KMS-11 (cell line): ENCODE measurements at regions not wholly inside any gene's neighbourhood (a gene's known extent, or its start where the extent isn't known, plus 50 kb on each side); places are given as distances from the start of the nearest gene placed in this dataset.

Experiments used
- H2AFZ ChIP-seq: fragments of 200-600 bp; sonication (generic); 2 replicates; pipeline ENCODE4 v1.6.1; 2016; ENCODE audit warnings: antibody characterized with exemption, mixed run types, low read depth
- H3K27ac ChIP-seq: fragments of 200-600 bp; sonication (generic); 2 replicates; pipeline ENCODE4 v1.6.1; 2016; ENCODE audit warnings: mild to moderate bottlenecking, mixed run types
- H3K27me3 ChIP-seq: fragments of 200-600 bp; sonication (generic); 2 replicates; pipeline ENCODE4 v1.6.1; 2017; ENCODE audit warnings: mild to moderate bottlenecking, low read depth, mixed run types, moderate library complexity; ENCODE audit not compliant: insufficient read depth
- H3K36me3 ChIP-seq: fragments of 200-600 bp; sonication (generic); 2 replicates; pipeline ENCODE4 v1.6.1; 2017; ENCODE audit warnings: mild to moderate bottlenecking, mixed run types; ENCODE audit not compliant: insufficient read depth
- H3K4me1 ChIP-seq: fragments of 200-600 bp; sonication (generic); 2 replicates; pipeline ENCODE4 v1.6.1; 2016; ENCODE audit warnings: mild to moderate bottlenecking, low read depth, mixed run types; ENCODE audit not compliant: poor library complexity, severe bottlenecking
- H3K4me2 ChIP-seq: fragments of 200-600 bp; sonication (generic); 2 replicates; pipeline ENCODE4 v1.7.0; 2016; ENCODE audit warnings: mild to moderate bottlenecking, mixed run types
- H3K4me3 ChIP-seq: fragments of 200-600 bp; sonication (generic); IDR thresholded peaks from 2 replicates; pipeline ENCODE4 v1.6.1; 2017; ENCODE audit warnings: low read depth, low read length, mixed read lengths; ENCODE audit not compliant: insufficient read depth
- H3K79me2 ChIP-seq: fragments of 200-600 bp; sonication (generic); 2 replicates; pipeline ENCODE4 v1.6.1; 2016; ENCODE audit warnings: low read depth, mixed run types; ENCODE audit not compliant: insufficient read depth
- H3K9ac ChIP-seq: fragments of 200-600 bp; sonication (generic); 2 replicates; pipeline ENCODE4 v1.6.1; 2016; ENCODE audit warnings: mild to moderate bottlenecking, mixed run types
- H4K20me1 ChIP-seq: fragments of 200-600 bp; sonication (generic); 2 replicates; pipeline ENCODE4 v1.6.1; 2016; ENCODE audit warnings: mild to moderate bottlenecking, mixed run types; ENCODE audit not compliant: insufficient read depth
- TF ChIP-seq, protein P1 (sequence below): fragments of 200-600 bp; sonication (generic); conservative IDR thresholded peaks from 2 replicates; pipeline ENCODE4 v1.6.1; 2017; ENCODE audit warnings: low read depth, mild to moderate bottlenecking, antibody characterized with exemption, low read length, moderate library complexity, mixed read lengths

DNA sequence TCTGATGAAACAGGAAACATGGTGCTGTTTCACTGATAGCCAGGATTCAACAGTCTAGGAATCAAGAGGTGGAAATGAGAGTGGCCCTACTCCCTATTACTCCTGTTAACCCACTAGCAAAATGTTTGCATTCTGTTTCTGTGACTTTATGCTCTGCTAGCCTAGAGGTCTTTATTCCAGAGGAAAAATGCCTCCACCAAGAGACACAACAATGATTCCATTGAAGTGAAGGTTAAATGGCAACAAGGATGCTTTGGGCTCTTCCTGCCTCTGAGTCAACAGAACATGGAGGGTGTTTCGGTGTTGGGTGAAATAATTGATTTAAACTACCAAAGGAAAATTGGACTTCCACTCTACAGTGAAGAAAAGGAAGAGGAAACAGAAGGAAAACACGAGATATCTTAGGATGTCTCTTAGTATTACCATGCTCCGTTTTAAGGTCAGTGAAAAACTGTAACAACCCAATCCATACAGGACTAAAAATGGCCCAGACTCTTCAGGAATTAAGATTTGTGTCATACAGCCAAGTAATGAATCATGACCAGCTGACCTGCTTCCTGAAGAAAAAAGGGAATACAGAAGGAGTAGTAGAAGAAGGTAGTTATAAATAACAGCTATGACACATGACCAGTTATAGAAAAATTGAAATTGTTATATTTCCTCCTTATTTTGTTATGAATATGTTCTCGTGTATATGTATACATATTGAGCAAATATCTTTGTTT, 1237.8 kb downstream of the NCAM2 start:
- H3K79me2 ChIP-seq, result no peaks in the 10 kb centered on the region
- no peaks in the 10 kb centered on the region for H4K20me1 ChIP-seq

DNA sequence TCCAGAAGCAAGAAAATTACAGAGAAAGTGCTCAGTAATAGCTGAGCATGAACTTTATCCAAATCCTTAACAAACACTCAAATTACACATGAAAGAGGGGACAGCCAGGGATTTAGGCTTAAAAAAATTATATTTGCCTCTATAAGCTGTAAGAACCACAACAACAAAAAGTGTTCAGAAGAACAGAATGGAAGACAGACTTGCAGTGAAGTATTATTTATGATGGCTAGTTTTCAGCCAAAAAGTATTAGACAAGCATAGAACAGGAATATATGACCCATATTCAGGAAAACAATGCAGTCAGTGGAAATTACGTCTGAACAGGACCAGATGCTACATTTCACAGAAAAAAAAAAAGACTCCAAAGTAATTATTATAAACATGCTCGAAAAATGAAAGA, 1246.3 kb downstream of the NCAM2 start:
- no peak overlapping the region for H3K4me3 ChIP-seq
- no peaks in the 10 kb centered on the region for H3K27me3 ChIP-seq
- H4K20me1 ChIP-seq, result no peaks in the 10 kb centered on the region
- H3K79me2 ChIP-seq, result no peaks in the 10 kb centered on the region
- H3K9ac ChIP-seq, result no peak overlapping the region
- H3K4me2 ChIP-seq, result no peak overlapping the region
- H3K36me3 ChIP-seq, result no peaks in the 10 kb centered on the region
- no peak overlapping the region for H3K27ac ChIP-seq
- H2AFZ ChIP-seq, result no peak overlapping the region
- TF ChIP-seq, protein P1, sequence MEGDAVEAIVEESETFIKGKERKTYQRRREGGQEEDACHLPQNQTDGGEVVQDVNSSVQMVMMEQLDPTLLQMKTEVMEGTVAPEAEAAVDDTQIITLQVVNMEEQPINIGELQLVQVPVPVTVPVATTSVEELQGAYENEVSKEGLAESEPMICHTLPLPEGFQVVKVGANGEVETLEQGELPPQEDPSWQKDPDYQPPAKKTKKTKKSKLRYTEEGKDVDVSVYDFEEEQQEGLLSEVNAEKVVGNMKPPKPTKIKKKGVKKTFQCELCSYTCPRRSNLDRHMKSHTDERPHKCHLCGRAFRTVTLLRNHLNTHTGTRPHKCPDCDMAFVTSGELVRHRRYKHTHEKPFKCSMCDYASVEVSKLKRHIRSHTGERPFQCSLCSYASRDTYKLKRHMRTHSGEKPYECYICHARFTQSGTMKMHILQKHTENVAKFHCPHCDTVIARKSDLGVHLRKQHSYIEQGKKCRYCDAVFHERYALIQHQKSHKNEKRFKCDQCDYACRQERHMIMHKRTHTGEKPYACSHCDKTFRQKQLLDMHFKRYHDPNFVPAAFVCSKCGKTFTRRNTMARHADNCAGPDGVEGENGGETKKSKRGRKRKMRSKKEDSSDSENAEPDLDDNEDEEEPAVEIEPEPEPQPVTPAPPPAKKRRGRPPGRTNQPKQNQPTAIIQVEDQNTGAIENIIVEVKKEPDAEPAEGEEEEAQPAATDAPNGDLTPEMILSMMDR, result no peak
- no peaks in the 10 kb centered on the region for H3K4me1 ChIP-seq

More for the DNA sequence above, 1237.8 kb downstream of the NCAM2 start:
- H3K4me2 ChIP-seq, result no peak overlapping the region
- no peak overlapping the region for H3K9ac ChIP-seq
- TF ChIP-seq, protein P1, result no peak
- H2AFZ ChIP-seq, result no peak overlapping the region
- H3K27me3 ChIP-seq, result no peaks in the 10 kb centered on the region
- H3K36me3 ChIP-seq, result no peaks in the 10 kb centered on the region
- no peaks in the 10 kb centered on the region for H3K4me1 ChIP-seq
- no peak overlapping the region for H3K27ac ChIP-seq
- H3K4me3 ChIP-seq, result no peak overlapping the region

DNA sequence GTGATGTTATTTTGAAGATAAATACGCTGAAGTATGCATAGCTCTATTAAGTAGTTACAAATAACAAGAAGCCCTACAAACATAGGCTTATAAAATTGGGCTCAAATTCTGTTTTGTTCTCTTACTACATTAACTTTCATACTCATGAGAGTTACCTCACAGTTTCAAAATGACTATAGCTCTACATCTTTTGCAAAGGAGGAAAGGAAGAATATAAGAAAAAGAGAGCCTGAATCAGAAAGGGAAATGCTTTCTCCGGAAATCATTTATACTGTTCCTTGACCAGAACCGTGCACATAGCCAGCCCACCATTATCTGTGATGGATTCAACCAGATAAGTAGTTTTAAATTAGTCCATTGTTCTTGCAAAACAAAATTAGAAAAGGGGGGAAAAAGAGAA, 1252.1 kb downstream of the NCAM2 start:
- H3K9ac ChIP-seq, result no peak overlapping the region
- H3K27ac ChIP-seq, result no peak overlapping the region
- no peaks in the 10 kb centered on the region for H4K20me1 ChIP-seq
- no peaks in the 10 kb centered on the region for H3K79me2 ChIP-seq
- no peaks in the 10 kb centered on the region for H3K4me1 ChIP-seq
- H3K4me3 ChIP-seq, result no peak overlapping the region
- H3K4me2 ChIP-seq, result no peak overlapping the region
- H2AFZ ChIP-seq, result no peak overlapping the region
- H3K27me3 ChIP-seq, result no peaks in the 10 kb centered on the region
- H3K36me3 ChIP-seq, result no peaks in the 10 kb centered on the region
- TF ChIP-seq, protein P1, result no peak

DNA sequence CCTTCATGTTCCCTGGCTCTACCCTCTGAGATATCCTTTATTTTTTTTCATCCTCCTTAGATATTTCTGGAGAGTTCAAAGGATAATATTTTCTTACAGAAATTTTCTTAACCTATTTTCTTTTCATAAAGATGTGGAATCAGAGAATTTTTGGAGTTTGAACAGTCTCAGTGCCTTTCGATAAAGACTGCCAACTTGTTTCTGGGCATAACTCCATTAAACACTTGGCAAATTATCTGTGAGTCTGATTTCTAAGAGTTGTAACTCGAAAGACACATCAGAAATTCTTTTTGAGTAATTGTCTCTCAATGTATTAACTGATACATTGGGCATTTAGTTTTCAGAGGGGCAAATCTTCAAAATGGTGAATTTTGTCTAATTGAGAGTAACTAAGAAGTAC, 1255.6 kb downstream of the NCAM2 start:
- Histone ChIP-seq H3K4me3 (no peak overlapping the region), H3K79me2 (no peaks in the 10 kb centered on the region), H4K20me1 (no peaks in the 10 kb centered on the region), H3K4me1 (no peaks in the 10 kb centered on the region), H3K4me2 (no peak overlapping the region), H3K36me3 (no peaks in the 10 kb centered on the region), H3K27ac (no peak overlapping the region), H2AFZ (no peak overlapping the region), H3K9ac (no peak overlapping the region), H3K27me3 (no peaks in the 10 kb centered on the region)
- TF ChIP-seq, protein P1, result no peak
